K562 (cell line): ENCODE measurements at regions not wholly inside any gene's neighbourhood (a gene's known extent, or its start where the extent isn't known, plus 50 kb on each side); places are given as distances from the start of the nearest gene placed in this dataset.

Experiments used
- CBX1 ChIP-seq: sonication (generic); IDR thresholded peaks from 2 replicates; pipeline ENCODE4 v1.6.1; 2016; ENCODE audit warnings: antibody characterized with exemption, low read depth, mild to moderate bottlenecking
- CBX2 ChIP-seq: fragments of 200-600 bp; sonication (generic); IDR thresholded peaks from one replicate; pipeline ENCODE4 v1.6.1; 2012; ENCODE audit warnings: mild to moderate bottlenecking, low read length, inconsistent platforms; ENCODE audit not compliant: insufficient read depth, poor library complexity, severe bottlenecking
- CC2D1A ChIP-seq: fragments of 450-650 bp; IDR thresholded peaks from 2 replicates; pipeline ENCODE4 v1.6.1; 2017; ENCODE audit warnings: mild to moderate bottlenecking
- CEBPG ChIP-seq, 3 experiments: fragments of 200-800 bp in 1 of 3; sonication (Bioruptor generic) in 1 of 3; sonication (generic) in 1 of 3; formaldehyde crosslinking in 1 of 3; IDR thresholded peaks in 2 of 3; conservative IDR thresholded peaks in 1 of 3; 2 replicates each; pipeline versions ENCODE4 v1.6.1 to v1.8.0; 2016 to 2022; ENCODE audit warnings: missing compliant biosample characterization in 2 of 3, missing genetic modification characterization in 2 of 3, mild to moderate bottlenecking in 1 of 3, missing genetic modification reagents in 1 of 3
- CREM ChIP-seq: IDR thresholded peaks from 2 replicates; pipeline ENCODE4 v1.6.1; 2014; ENCODE audit warnings: antibody characterized with exemption, low read depth
- DACH1 ChIP-seq: fragments of 450-650 bp; IDR thresholded peaks from 2 replicates; pipeline ENCODE4 v1.6.1; 2018; ENCODE audit not compliant: partially characterized antibody
- ESRRA ChIP-seq: fragments of 450-650 bp; IDR thresholded peaks from 2 replicates; pipeline ENCODE4 v1.6.1; 2014; ENCODE audit warnings: low read depth, mild to moderate bottlenecking, moderate library complexity, borderline replicate concordance
- FOSL1 ChIP-seq: fragments of 200-800 bp; sonication (Bioruptor generic); conservative IDR thresholded peaks from 2 replicates; pipeline ENCODE4 v1.6.1; 2016; ENCODE audit warnings: missing genetic modification characterization, missing compliant biosample characterization
- FOXM1 ChIP-seq, 2 experiments: fragments of 450-650 bp in 1 of 2; sonication (generic) in 1 of 2; formaldehyde crosslinking in 1 of 2; IDR thresholded peaks; 2 replicates each; pipeline versions ENCODE4 v1.6.1 to v1.9.0; 2017 to 2022; ENCODE audit warnings: low read depth in 2 of 2, mild to moderate bottlenecking in 2 of 2, missing genetic modification reagents in 1 of 2, moderate library complexity in 1 of 2
- GABPA ChIP-seq: fragments of 200-800 bp; sonication (Bioruptor generic); conservative IDR thresholded peaks from 2 replicates; pipeline ENCODE4 v1.6.1; 2016; ENCODE audit warnings: low read depth, missing genetic modification characterization, missing compliant biosample characterization
- HDAC3 ChIP-seq: fragments of 450-650 bp; IDR thresholded peaks from 2 replicates; pipeline ENCODE4 v1.6.1; 2018; ENCODE audit warnings: borderline replicate concordance, mild to moderate bottlenecking, moderate library complexity; ENCODE audit not compliant: partially characterized antibody
- IRF2 ChIP-seq: sonication (generic); formaldehyde crosslinking; IDR thresholded peaks from 2 replicates; pipeline ENCODE4 v1.8.1; 2022; ENCODE audit warnings: mild to moderate bottlenecking, missing genetic modification reagents
- NCOA1 ChIP-seq: fragments of 450-650 bp; IDR thresholded peaks from 2 replicates; pipeline ENCODE4 v1.6.1; 2016; ENCODE audit warnings: low read depth
- POLR2AphosphoS2 ChIP-seq: IDR thresholded peaks from 2 replicates; pipeline ENCODE4 v1.6.1; 2012; ENCODE audit warnings: low read length, improper control_type of control experiment
- POLR2AphosphoS5 ChIP-seq: IDR thresholded peaks from 2 replicates; pipeline ENCODE4 v1.6.1; 2011; ENCODE audit warnings: mild to moderate bottlenecking, low read depth, low read length, moderate library complexity; ENCODE audit not compliant: control insufficient read depth, insufficient read depth
- PRPF4 ChIP-seq: fragments of 200-400 bp; formaldehyde crosslinking; IDR thresholded peaks from one replicate; pipeline ENCODE4 v1.6.1; 2017; ENCODE audit warnings: low read length, low read depth, mild to moderate bottlenecking; ENCODE audit not compliant: insufficient read depth, poor library complexity, severe bottlenecking
- RB1 ChIP-seq: fragments of 450-650 bp; IDR thresholded peaks from 2 replicates; pipeline ENCODE4 v1.6.1; 2017; ENCODE audit warnings: low read depth, mild to moderate bottlenecking
- SMARCA4 ChIP-seq: fragments of 450-650 bp; IDR thresholded peaks from 2 replicates; pipeline ENCODE4 v1.6.1; 2016
- SOX6 ChIP-seq: fragments of 450-650 bp; IDR thresholded peaks from 2 replicates; pipeline ENCODE4 v1.6.1; 2014; ENCODE audit warnings: mild to moderate bottlenecking
- ZC3H11A ChIP-seq: IDR thresholded peaks from 2 replicates; pipeline ENCODE4 v1.6.1; 2012; ENCODE audit warnings: low read depth, low read length, improper control_type of control experiment
- ZNF121 ChIP-seq: sonication (generic); formaldehyde crosslinking; conservative IDR thresholded peaks from 2 replicates; pipeline ENCODE4 v1.8.0; 2022; ENCODE audit warnings: missing genetic modification reagents
- TF ChIP-seq, protein P1 (sequence below): sonication (generic); formaldehyde crosslinking; IDR thresholded peaks from 2 replicates; pipeline ENCODE4 v1.8.0; 2022; ENCODE audit warnings: missing genetic modification reagents, mild to moderate bottlenecking, borderline replicate concordance
- TF ChIP-seq, protein P2 (sequence below): sonication (generic); formaldehyde crosslinking; IDR thresholded peaks from 2 replicates; pipeline ENCODE4 v1.8.0; 2022; ENCODE audit warnings: missing genetic modification reagents, mild to moderate bottlenecking, moderate library complexity, borderline replicate concordance
- TF ChIP-seq, protein P3 (sequence below), 2 experiments: fragments of 450-650 bp in 1 of 2; sonication (generic) in 1 of 2; formaldehyde crosslinking in 1 of 2; IDR thresholded peaks in 1 of 2; conservative IDR thresholded peaks in 1 of 2; 2 replicates each; pipeline versions ENCODE4 v1.6.1 to v1.8.1; 2016 to 2023; ENCODE audit warnings: mild to moderate bottlenecking in 2 of 2, moderate library complexity in 2 of 2, inconsistent platforms in 1 of 2, missing genetic modification reagents in 1 of 2

DNA sequence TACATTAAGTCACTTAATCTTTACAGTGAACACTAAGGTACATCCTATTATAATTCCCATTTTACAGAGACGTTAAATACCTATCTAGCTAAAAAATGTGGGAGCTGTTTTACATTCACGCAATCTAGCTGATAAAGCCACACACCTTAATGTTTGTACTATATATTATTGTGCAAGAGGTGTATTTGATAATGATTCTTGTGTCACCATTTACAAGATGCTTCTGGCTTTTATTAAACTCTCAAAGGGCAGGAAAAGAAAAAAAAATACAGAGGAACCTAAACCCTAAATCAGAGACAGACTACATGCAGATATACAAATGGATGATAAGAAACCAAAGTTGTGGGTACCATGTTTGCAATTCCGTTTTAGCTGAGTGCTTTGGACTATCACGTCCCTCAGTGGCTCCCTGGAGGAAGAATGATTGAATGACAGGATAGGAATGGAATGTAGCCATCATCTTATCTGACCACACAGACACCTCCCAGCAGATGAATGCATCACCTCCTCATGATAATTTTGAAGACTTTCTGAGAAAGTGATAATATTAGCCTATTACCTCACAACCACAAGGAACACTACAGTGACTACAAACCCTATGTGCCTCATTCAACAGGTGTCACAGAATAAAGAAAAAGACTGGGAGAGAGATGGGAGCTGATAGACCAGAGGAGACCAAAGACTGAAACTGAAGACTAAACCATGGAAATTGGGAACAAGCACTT lies 230.5 kb upstream of the SERP2 start (continued):
- TF ChIP-seq IRF2 (CRISPR knock-in tag) (no peak), RB1 (no peak), CBX2 (no peak), SOX6 (peak; percentile 81), SMARCA4 (peak; percentile 87), ZNF121 (CRISPR knock-in tag) (no peak), FOXM1 (IDR thresholded peaks at IDR 0.05; ENCODE audit: low read depth) (peak; percentile 71), FOXM1 (CRISPR knock-in tag; IDR thresholded peaks at IDR 0.05; ENCODE audit: low read depth) (no peak), CBX1 (no peak), ZC3H11A (no peak), CREM (peak; percentile 38; the same call in 1 of the 2 replicates), FOSL1 (tag) (peak; percentile 97), HDAC3 (peak; percentile 70), POLR2AphosphoS2 (no peak), CEBPG (CRISPR knock-in tag; IDR thresholded peaks at IDR 0.05) (no peak), CEBPG (tag; conservative IDR thresholded peaks at IDR 0.05 in 1 of 2, IDR thresholded peaks at IDR 0.05 in 1 of 2) (peak; percentile 41 to 78; a peak in 3 of 4 replicates), ESRRA (peak; percentile 65; the same call in 1 of the 2 replicates), GABPA (tag) (no peak), DACH1 (no peak), POLR2AphosphoS5 (peak; percentile 33; the same call in 1 of the 2 replicates), NCOA1 (0 out of 2 replicates have a peak, but pooled peaks have one; percentile 40), CC2D1A (peak; percentile 65; the same call in 1 of the 2 replicates), PRPF4 (no peak)
- TF ChIP-seq, protein P1, sequence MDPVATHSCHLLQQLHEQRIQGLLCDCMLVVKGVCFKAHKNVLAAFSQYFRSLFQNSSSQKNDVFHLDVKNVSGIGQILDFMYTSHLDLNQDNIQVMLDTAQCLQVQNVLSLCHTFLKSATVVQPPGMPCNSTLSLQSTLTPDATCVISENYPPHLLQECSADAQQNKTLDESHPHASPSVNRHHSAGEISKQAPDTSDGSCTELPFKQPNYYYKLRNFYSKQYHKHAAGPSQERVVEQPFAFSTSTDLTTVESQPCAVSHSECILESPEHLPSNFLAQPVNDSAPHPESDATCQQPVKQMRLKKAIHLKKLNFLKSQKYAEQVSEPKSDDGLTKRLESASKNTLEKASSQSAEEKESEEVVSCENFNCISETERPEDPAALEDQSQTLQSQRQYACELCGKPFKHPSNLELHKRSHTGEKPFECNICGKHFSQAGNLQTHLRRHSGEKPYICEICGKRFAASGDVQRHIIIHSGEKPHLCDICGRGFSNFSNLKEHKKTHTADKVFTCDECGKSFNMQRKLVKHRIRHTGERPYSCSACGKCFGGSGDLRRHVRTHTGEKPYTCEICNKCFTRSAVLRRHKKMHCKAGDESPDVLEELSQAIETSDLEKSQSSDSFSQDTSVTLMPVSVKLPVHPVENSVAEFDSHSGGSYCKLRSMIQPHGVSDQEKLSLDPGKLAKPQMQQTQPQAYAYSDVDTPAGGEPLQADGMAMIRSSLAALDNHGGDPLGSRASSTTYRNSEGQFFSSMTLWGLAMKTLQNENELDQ (CRISPR knock-in tag): no peak
- TF ChIP-seq, protein P2, sequence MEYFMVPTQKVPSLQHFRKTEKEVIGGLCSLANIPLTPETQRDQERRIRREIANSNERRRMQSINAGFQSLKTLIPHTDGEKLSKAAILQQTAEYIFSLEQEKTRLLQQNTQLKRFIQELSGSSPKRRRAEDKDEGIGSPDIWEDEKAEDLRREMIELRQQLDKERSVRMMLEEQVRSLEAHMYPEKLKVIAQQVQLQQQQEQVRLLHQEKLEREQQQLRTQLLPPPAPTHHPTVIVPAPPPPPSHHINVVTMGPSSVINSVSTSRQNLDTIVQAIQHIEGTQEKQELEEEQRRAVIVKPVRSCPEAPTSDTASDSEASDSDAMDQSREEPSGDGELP: no peak
- TF ChIP-seq, protein P3, sequence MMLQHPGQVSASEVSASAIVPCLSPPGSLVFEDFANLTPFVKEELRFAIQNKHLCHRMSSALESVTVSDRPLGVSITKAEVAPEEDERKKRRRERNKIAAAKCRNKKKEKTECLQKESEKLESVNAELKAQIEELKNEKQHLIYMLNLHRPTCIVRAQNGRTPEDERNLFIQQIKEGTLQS (IDR thresholded peaks at IDR 0.05): peak; percentile 93
- TF ChIP-seq, protein P3 (CRISPR knock-in tag; conservative IDR thresholded peaks at IDR 0.05): no peak
